HepG2 (cell line): ENCODE measurements at regions not wholly inside any gene's neighbourhood (a gene's known extent, or its start where the extent isn't known, plus 50 kb on each side); places are given as distances from the start of the nearest gene placed in this dataset.

Experiments
- ISL2 ChIP-seq: sonication (generic); formaldehyde crosslinking; IDR thresholded peaks from 2 replicates; pipeline ENCODE4 v1.5.0; 2020; ENCODE audit warnings: missing genetic modification reagents
- MZF1 ChIP-seq: sonication (generic); formaldehyde crosslinking; IDR thresholded peaks from 2 replicates; pipeline ENCODE4 v1.8.1; 2023; ENCODE audit warnings: mild to moderate bottlenecking, missing genetic modification reagents, borderline replicate concordance
- TGIF2 ChIP-seq: IDR thresholded peaks from 2 replicates; pipeline ENCODE4 v1.6.1; 2016; ENCODE audit warnings: control low read depth, missing compliant biosample characterization
- TF ChIP-seq, protein P1 (sequence below), 2 experiments: sonication (generic) in 1 of 2; formaldehyde crosslinking in 1 of 2; IDR thresholded peaks; 2 replicates each; pipeline versions ENCODE4 v1.4.0 to v1.6.1; 2016 to 2020; ENCODE audit warnings: borderline replicate concordance in 1 of 2, low read depth in 1 of 2, mild to moderate bottlenecking in 1 of 2, missing genetic modification reagents in 1 of 2
- TF ChIP-seq, protein P2 (sequence below): sonication (generic); formaldehyde crosslinking; IDR thresholded peaks from 2 replicates; pipeline ENCODE4 v1.9.0; 2022; ENCODE audit warnings: missing genetic modification reagents, mild to moderate bottlenecking, borderline replicate concordance
- TF ChIP-seq, protein P3 (sequence below): IDR thresholded peaks from 2 replicates; pipeline ENCODE4 v1.6.1; 2016
- TF ChIP-seq, protein P4 (sequence below): sonication (generic); formaldehyde crosslinking; IDR thresholded peaks from 2 replicates; pipeline ENCODE4 v1.4.0; 2020; ENCODE audit warnings: missing genetic modification reagents, borderline replicate concordance
- TF ChIP-seq, protein P5 (sequence below): sonication (generic); formaldehyde crosslinking; IDR thresholded peaks from 2 replicates; pipeline ENCODE4 v1.4.0; 2020; ENCODE audit warnings: missing genetic modification reagents, borderline replicate concordance

DNA sequence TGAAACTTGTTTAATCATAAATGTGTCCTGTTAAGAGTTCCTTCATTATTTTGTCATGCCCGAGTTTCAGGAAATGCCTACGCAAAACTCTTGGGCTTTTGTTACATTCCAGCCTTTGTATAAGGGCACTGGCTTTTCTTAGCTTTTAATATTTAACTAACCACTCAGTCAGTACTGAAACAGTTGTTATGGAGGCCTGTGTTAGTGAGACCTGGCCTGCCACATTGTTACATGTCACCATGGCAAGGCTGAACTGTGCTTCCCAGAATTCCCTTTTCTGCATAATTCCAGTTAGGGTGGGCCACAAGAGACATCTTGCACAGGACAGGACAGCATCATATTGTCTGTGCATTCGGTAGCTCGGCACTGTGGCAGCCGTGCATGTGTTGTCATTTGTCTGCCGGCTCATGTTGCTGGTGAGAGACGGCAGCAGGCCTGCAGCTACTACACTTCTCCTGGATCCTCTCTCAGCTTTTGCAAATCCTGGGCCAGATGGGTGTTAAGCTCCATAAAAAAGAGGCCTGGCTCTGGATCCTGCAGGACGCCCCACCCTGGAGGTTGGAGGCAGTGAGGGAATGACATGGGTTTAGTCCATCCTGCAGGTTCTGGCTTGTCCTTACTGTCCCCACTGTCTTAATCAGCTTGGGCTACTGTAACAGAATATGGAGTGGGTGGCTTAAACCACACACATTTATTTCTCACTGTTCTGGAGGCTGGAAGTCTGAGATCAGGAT is 128.8 kb upstream of the DTNBP1 start (continued):
- TF ChIP-seq, protein P1, sequence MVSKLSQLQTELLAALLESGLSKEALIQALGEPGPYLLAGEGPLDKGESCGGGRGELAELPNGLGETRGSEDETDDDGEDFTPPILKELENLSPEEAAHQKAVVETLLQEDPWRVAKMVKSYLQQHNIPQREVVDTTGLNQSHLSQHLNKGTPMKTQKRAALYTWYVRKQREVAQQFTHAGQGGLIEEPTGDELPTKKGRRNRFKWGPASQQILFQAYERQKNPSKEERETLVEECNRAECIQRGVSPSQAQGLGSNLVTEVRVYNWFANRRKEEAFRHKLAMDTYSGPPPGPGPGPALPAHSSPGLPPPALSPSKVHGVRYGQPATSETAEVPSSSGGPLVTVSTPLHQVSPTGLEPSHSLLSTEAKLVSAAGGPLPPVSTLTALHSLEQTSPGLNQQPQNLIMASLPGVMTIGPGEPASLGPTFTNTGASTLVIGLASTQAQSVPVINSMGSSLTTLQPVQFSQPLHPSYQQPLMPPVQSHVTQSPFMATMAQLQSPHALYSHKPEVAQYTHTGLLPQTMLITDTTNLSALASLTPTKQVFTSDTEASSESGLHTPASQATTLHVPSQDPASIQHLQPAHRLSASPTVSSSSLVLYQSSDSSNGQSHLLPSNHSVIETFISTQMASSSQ (IDR thresholded peaks at IDR 0.05; ENCODE audit: low read depth): peak; percentile 61; the same call in 1 of the 2 replicates
- TF ChIP-seq, protein P1 (CRISPR knock-in tag; IDR thresholded peaks at IDR 0.05; ENCODE audit: borderline replicate concordance): peak; percentile 66; the same call in 1 of the 2 replicates
- no peak for TF ChIP-seq ISL2 (CRISPR knock-in tag)
- TF ChIP-seq, protein P2, sequence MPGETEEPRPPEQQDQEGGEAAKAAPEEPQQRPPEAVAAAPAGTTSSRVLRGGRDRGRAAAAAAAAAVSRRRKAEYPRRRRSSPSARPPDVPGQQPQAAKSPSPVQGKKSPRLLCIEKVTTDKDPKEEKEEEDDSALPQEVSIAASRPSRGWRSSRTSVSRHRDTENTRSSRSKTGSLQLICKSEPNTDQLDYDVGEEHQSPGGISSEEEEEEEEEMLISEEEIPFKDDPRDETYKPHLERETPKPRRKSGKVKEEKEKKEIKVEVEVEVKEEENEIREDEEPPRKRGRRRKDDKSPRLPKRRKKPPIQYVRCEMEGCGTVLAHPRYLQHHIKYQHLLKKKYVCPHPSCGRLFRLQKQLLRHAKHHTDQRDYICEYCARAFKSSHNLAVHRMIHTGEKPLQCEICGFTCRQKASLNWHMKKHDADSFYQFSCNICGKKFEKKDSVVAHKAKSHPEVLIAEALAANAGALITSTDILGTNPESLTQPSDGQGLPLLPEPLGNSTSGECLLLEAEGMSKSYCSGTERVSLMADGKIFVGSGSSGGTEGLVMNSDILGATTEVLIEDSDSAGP (CRISPR knock-in tag): no peak
- TF ChIP-seq, protein P3, sequence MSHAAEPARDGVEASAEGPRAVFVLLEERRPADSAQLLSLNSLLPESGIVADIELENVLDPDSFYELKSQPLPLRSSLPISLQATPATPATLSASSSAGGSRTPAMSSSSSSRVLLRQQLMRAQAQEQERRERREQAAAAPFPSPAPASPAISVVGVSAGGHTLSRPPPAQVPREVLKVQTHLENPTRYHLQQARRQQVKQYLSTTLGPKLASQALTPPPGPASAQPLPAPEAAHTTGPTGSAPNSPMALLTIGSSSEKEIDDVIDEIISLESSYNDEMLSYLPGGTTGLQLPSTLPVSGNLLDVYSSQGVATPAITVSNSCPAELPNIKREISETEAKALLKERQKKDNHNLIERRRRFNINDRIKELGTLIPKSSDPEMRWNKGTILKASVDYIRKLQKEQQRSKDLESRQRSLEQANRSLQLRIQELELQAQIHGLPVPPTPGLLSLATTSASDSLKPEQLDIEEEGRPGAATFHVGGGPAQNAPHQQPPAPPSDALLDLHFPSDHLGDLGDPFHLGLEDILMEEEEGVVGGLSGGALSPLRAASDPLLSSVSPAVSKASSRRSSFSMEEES: 0 out of 2 replicates have a peak, but pooled peaks have one; percentile 34
- TF ChIP-seq TGIF2 (CRISPR knock-in tag): peak; percentile 26; the same call in 1 of the 2 replicates
- TF ChIP-seq MZF1: no peak
- TF ChIP-seq, protein P4, sequence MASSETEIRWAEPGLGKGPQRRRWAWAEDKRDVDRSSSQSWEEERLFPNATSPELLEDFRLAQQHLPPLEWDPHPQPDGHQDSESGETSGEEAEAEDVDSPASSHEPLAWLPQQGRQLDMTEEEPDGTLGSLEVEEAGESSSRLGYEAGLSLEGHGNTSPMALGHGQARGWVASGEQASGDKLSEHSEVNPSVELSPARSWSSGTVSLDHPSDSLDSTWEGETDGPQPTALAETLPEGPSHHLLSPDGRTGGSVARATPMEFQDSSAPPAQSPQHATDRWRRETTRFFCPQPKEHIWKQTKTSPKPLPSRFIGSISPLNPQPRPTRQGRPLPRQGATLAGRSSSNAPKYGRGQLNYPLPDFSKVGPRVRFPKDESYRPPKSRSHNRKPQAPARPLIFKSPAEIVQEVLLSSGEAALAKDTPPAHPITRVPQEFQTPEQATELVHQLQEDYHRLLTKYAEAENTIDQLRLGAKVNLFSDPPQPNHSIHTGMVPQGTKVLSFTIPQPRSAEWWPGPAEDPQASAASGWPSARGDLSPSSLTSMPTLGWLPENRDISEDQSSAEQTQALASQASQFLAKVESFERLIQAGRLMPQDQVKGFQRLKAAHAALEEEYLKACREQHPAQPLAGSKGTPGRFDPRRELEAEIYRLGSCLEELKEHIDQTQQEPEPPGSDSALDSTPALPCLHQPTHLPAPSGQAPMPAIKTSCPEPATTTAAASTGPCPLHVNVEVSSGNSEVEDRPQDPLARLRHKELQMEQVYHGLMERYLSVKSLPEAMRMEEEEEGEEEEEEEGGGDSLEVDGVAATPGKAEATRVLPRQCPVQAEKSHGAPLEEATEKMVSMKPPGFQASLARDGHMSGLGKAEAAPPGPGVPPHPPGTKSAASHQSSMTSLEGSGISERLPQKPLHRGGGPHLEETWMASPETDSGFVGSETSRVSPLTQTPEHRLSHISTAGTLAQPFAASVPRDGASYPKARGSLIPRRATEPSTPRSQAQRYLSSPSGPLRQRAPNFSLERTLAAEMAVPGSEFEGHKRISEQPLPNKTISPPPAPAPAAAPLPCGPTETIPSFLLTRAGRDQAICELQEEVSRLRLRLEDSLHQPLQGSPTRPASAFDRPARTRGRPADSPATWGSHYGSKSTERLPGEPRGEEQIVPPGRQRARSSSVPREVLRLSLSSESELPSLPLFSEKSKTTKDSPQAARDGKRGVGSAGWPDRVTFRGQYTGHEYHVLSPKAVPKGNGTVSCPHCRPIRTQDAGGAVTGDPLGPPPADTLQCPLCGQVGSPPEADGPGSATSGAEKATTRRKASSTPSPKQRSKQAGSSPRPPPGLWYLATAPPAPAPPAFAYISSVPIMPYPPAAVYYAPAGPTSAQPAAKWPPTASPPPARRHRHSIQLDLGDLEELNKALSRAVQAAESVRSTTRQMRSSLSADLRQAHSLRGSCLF (CRISPR knock-in tag): no peak
- TF ChIP-seq, protein P5, sequence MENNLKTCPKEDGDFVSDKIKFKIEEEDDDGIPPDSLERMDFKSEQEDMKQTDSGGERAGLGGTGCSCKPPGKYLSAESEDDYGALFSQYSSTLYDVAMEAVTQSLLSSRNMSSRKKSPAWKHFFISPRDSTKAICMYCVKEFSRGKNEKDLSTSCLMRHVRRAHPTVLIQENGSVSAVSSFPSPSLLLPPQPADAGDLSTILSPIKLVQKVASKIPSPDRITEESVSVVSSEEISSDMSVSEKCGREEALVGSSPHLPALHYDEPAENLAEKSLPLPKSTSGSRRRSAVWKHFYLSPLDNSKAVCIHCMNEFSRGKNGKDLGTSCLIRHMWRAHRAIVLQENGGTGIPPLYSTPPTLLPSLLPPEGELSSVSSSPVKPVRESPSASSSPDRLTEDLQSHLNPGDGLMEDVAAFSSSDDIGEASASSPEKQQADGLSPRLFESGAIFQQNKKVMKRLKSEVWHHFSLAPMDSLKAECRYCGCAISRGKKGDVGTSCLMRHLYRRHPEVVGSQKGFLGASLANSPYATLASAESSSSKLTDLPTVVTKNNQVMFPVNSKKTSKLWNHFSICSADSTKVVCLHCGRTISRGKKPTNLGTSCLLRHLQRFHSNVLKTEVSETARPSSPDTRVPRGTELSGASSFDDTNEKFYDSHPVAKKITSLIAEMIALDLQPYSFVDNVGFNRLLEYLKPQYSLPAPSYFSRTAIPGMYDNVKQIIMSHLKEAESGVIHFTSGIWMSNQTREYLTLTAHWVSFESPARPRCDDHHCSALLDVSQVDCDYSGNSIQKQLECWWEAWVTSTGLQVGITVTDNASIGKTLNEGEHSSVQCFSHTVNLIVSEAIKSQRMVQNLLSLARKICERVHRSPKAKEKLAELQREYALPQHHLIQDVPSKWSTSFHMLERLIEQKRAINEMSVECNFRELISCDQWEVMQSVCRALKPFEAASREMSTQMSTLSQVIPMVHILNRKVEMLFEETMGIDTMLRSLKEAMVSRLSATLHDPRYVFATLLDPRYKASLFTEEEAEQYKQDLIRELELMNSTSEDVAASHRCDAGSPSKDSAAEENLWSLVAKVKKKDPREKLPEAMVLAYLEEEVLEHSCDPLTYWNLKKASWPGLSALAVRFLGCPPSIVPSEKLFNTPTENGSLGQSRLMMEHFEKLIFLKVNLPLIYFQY: no peak
